ENCODE measurements at regions not wholly inside any gene's neighbourhood (a gene's known extent, or its start where the extent isn't known, plus 50 kb on each side); places are given as distances from the start of the nearest gene placed in this dataset.

- no peaks in the 10 kb centered on the region for H3K79me2 ChIP-seq (ENCODE audit: control insufficient read depth, insufficient read depth, low read length)
- H4K20me1 ChIP-seq (ENCODE audit: control insufficient read depth, insufficient read depth): no peaks in the 10 kb centered on the region
- no peak for FAIRE-seq
These were observed 327.9 kb upstream of the EPHA3 start for GRCh38 chr3:88779482-88779881.

GRCh38 chr3:88784925-88785324 lies 322.5 kb upstream of the EPHA3 start:
- BruUV-seq (replicated peaks): no TSS peak
- no peak for ATAC-seq

More at GRCh38 chr3:88779482-88779881, 327.9 kb upstream of the EPHA3 start:
- DNase-seq (ENCODE audit: low read depth, low spot score): no peak
- ChIA-PET SMC1A (ENCODE audit: uncharacterized antibody, unreplicated experiment) (no interaction called here), POLR2A (no interaction called here), RAD21 (ENCODE audit: unreplicated experiment) (no interaction called here), CTCF (no interaction called here)
- Histone ChIP-seq H3K9ac (ENCODE audit: control insufficient read depth, insufficient read depth, low read length) (no peak overlapping the region), H2AFZ (ENCODE audit: control insufficient read depth, low read depth, low read length) (no peak overlapping the region), H3K27me3 (replicated peaks in 1 of 2; ENCODE audit: control insufficient read depth in 2 of 2, insufficient read depth in 2 of 2, low read length in 1 of 2) (no peaks in the 10 kb centered on the region), H3K4me3 (no peak overlapping the region), H3K9me3 (replicated peaks; ENCODE audit: control insufficient read depth, insufficient read depth, low read length) (no peaks in the 10 kb centered on the region), H3K4me2 (ENCODE audit: control insufficient read depth, insufficient read depth) (no peak overlapping the region), H3K27ac (ENCODE audit: control insufficient read depth, insufficient read depth) (no peak overlapping the region), H3K4me1 (ENCODE audit: control insufficient read depth, insufficient read depth, low read length) (no peaks in the 10 kb centered on the region), H3K36me3 (ENCODE audit: control insufficient read depth in 2 of 2, insufficient read depth in 2 of 2, low read length in 1 of 2) (no peaks in the 10 kb centered on the region)
- BruUV-seq (replicated peaks): no TSS peak
- 0% methylated on average over 1 of the region's 1 CpG for WGBS (ENCODE audit: insufficient coverage, insufficient replicate concordance, low lambda C conversion rate, missing lambda C conversion rate)
- intact Hi-C loops (cut with micrococcal nuclease; ENCODE audit: unreplicated experiment) (no loop called here), in situ Hi-C loops (cut with MboI) (no loop called here)
- no peak for ATAC-seq
- no peak for TF ChIP-seq RAD21 (IDR thresholded peaks at IDR 0.05; ENCODE audit: insufficient read depth, low read depth, low read length)
- TF ChIP-seq NR2F1 (conservative IDR thresholded peaks at IDR 0.05): no peak
- TF ChIP-seq PAX8 (IDR thresholded peaks at IDR 0.05): no peak

More at GRCh38 chr3:88784925-88785324, 322.5 kb upstream of the EPHA3 start:
- Histone ChIP-seq H3K4me2 (ENCODE audit: control insufficient read depth, insufficient read depth) (no peak overlapping the region), H3K9ac (ENCODE audit: control insufficient read depth, insufficient read depth, low read length) (no peak overlapping the region), H4K20me1 (ENCODE audit: control insufficient read depth, insufficient read depth) (no peaks in the 10 kb centered on the region), H3K27ac (ENCODE audit: control insufficient read depth, insufficient read depth) (no peak overlapping the region), H3K36me3 (ENCODE audit: control insufficient read depth in 2 of 2, insufficient read depth in 2 of 2, low read length in 1 of 2) (no peaks in the 10 kb centered on the region), H3K79me2 (ENCODE audit: control insufficient read depth, insufficient read depth, low read length) (no peaks in the 10 kb centered on the region), H3K4me3 (no peak overlapping the region), H3K9me3 (replicated peaks; ENCODE audit: control insufficient read depth, insufficient read depth, low read length) (no peaks in the 10 kb centered on the region), H2AFZ (ENCODE audit: control insufficient read depth, low read depth, low read length) (no peak overlapping the region), H3K27me3 (replicated peaks in 1 of 2; ENCODE audit: control insufficient read depth in 2 of 2, insufficient read depth in 2 of 2, low read length in 1 of 2) (no peaks in the 10 kb centered on the region), H3K4me1 (ENCODE audit: control insufficient read depth, insufficient read depth, low read length) (no peaks in the 10 kb centered on the region)
- CTCF ChIA-PET: no interaction called here
- in situ Hi-C loops (cut with MboI): no loop called here
- intact Hi-C loops (cut with micrococcal nuclease; ENCODE audit: unreplicated experiment): no loop called here
- TF ChIP-seq ZNF217 (IDR thresholded peaks at IDR 0.05) (no peak), SIN3A (IDR thresholded peaks at IDR 0.05; ENCODE audit: low read depth, low read length) (no peak), SP1 (IDR thresholded peaks at IDR 0.05; ENCODE audit: low read depth, low read length) (no peak)
- DNase-seq (ENCODE audit: low read depth, low spot score) (no peak), FAIRE-seq (no peak)
- SMC1A ChIA-PET (ENCODE audit: uncharacterized antibody, unreplicated experiment): no interaction called here
- RAD21 ChIA-PET (ENCODE audit: unreplicated experiment): no interaction called here
- POLR2A ChIA-PET: no interaction called here

All from GM12878 (cell line).